ENCODE measurements at regions not wholly inside any gene's neighbourhood (a gene's known extent, or its start where the extent isn't known, plus 50 kb on each side); places are given as distances from the start of the nearest gene placed in this dataset.
"Not testable (repeated sequence)": the region's sequence is repeated elsewhere in the genome, so short reads cannot be mapped to it uniquely, and the experiment has no call there.

GRCh38 chr3:13229273-13229949 lies 156.2 kb upstream of the IQSEC1 start:
- no peak for DNase-seq

GRCh38 chr3:13228584-13228983 lies 155.4 kb upstream of the IQSEC1 start:
- Histone ChIP-seq H3K4me3 (no peak overlapping the region), H3K4me1 (no peaks in the 10 kb centered on the region), H3K27me3 (no peaks in the 10 kb centered on the region), H3K36me3 (no peaks in the 10 kb centered on the region), H3K27ac (no peak overlapping the region), H3K9me3 (no peaks in the 10 kb centered on the region)
- DNase-seq = no peak
- TF ChIP-seq CTCF (IDR thresholded peaks at IDR 0.05) (no peak), POLR2A (IDR thresholded peaks at IDR 0.05) (no peak)
- intact Hi-C loops (cut with DNase I; ENCODE audit: low total_unique reads) = no loop called here

More at GRCh38 chr3:13229273-13229949, 156.2 kb upstream of the IQSEC1 start:
- H3K4me1 ChIP-seq = no peaks in the 10 kb centered on the region
- no peaks in the 10 kb centered on the region for H3K36me3 ChIP-seq
- TF ChIP-seq POLR2A (IDR thresholded peaks at IDR 0.05) (no peak), CTCF (IDR thresholded peaks at IDR 0.05) (no peak)
- no peaks in the 10 kb centered on the region for H3K27me3 ChIP-seq
- no peak overlapping the region for H3K27ac ChIP-seq
- H3K4me3 ChIP-seq = no peak overlapping the region
- H3K9me3 ChIP-seq = no peaks in the 10 kb centered on the region
- intact Hi-C loops (cut with DNase I; ENCODE audit: low total_unique reads) = no loop called here

- DNase-seq; H3K9me3 ChIP-seq; H3K4me1 ChIP-seq; H3K27me3 ChIP-seq; H3K36me3 ChIP-seq; H3K4me3 ChIP-seq; H3K27ac ChIP-seq; intact Hi-C loops (cut with DNase I; ENCODE audit: low total_unique reads): not testable (repeated sequence)
These were observed 154.9 kb upstream of the IQSEC1 start for GRCh38 chr3:13228169-13228568.

- DNase-seq = no peak
- Histone ChIP-seq H3K27me3 (no peaks in the 10 kb centered on the region), H3K9me3 (no peaks in the 10 kb centered on the region), H3K4me1 (no peaks in the 10 kb centered on the region), H3K36me3 (no peaks in the 10 kb centered on the region), H3K27ac (no peak overlapping the region), H3K4me3 (no peak overlapping the region)
- TF ChIP-seq CTCF (IDR thresholded peaks at IDR 0.05) (no peak), POLR2A (IDR thresholded peaks at IDR 0.05) (no peak)
- intact Hi-C loops (cut with DNase I; ENCODE audit: low total_unique reads) = no loop called here
These were observed 154.3 kb upstream of the IQSEC1 start for GRCh38 chr3:13227315-13228165.

GRCh38 chr3:13224967-13225366 lies 151.7 kb upstream of the IQSEC1 start:
- intact Hi-C loops (cut with DNase I; ENCODE audit: low total_unique reads) = no loop called here
- Histone ChIP-seq H3K27me3 (no peaks in the 10 kb centered on the region), H3K9me3 (no peaks in the 10 kb centered on the region), H3K27ac (no peak overlapping the region), H3K4me3 (no peak overlapping the region), H3K4me1 (no peaks in the 10 kb centered on the region), H3K36me3 (no peaks in the 10 kb centered on the region)
- no peak for DNase-seq
- TF ChIP-seq CTCF (IDR thresholded peaks at IDR 0.05) (no peak), POLR2A (IDR thresholded peaks at IDR 0.05) (no peak)

All from uterus (tissue), 3 donors.